ENCODE measurements at regions not wholly inside any gene's neighbourhood (a gene's known extent, or its start where the extent isn't known, plus 50 kb on each side); places are given as distances from the start of the nearest gene placed in this dataset.
"Not testable (repeated sequence)": the region's sequence is repeated elsewhere in the genome, so short reads cannot be mapped to it uniquely, and the experiment has no call there.

- TF ChIP-seq POLR2AphosphoS5 (IDR thresholded peaks at IDR 0.05), result no peak
- TF ChIP-seq CTCF (IDR thresholded peaks at IDR 0.05), result no peak
- no peak for TF ChIP-seq POLR2A (IDR thresholded peaks at IDR 0.05)
- no peak for TF ChIP-seq EP300 (IDR thresholded peaks at IDR 0.05)
- no peaks in the 10 kb centered on the region for H3K36me3 ChIP-seq
- no peak overlapping the region for H3K27ac ChIP-seq
- no peak for DNase-seq
- no peak for ATAC-seq (ENCODE audit: low FRiP score in 2 of 2)
- H3K27me3 ChIP-seq, result no peaks in the 10 kb centered on the region
- no peak overlapping the region for H3K4me3 ChIP-seq
- 80 to 85% methylated on average over 1 of the region's 1 CpG for WGBS, 2 donors
- H3K4me1 ChIP-seq, result no peaks in the 10 kb centered on the region
- H3K9me3 ChIP-seq, result no peaks in the 10 kb centered on the region
Measured at GRCh38 chr1:228887960-228888359, 152.7 kb downstream of the RHOU start.

GRCh38 chr1:228889289-228889688, 154.0 kb downstream of the RHOU start:
- no peak for TF ChIP-seq POLR2AphosphoS5 (IDR thresholded peaks at IDR 0.05)
- no peak for TF ChIP-seq CTCF (IDR thresholded peaks at IDR 0.05)
- DNase-seq (no peak), ATAC-seq (ENCODE audit: low FRiP score in 2 of 2) (no peak)
- H3K36me3 ChIP-seq, result no peaks in the 10 kb centered on the region
- WGBS, 2 donors, result 49 to 73% methylated on average over 2 of the region's 2 CpGs
- no peaks in the 10 kb centered on the region for H3K9me3 ChIP-seq
- H3K4me1 ChIP-seq, result no peaks in the 10 kb centered on the region
- H3K27me3 ChIP-seq, result no peaks in the 10 kb centered on the region
- no peak overlapping the region for H3K27ac ChIP-seq
- no peak overlapping the region for H3K4me3 ChIP-seq

- WGBS, 2 donors, result 92 to 95% methylated on average over 12 to 16 of the region's 16 CpGs
- TF ChIP-seq POLR2A (IDR thresholded peaks at IDR 0.05) (no peak), CTCF (IDR thresholded peaks at IDR 0.05) (no peak), EP300 (IDR thresholded peaks at IDR 0.05) (no peak), POLR2AphosphoS5 (IDR thresholded peaks at IDR 0.05) (no peak)
Measured at GRCh38 chr1:228891272-228892034, 156.2 kb downstream of the RHOU start.

GRCh38 chr1:228892200-228892599, 156.9 kb downstream of the RHOU start:
- H3K36me3 ChIP-seq; H3K27ac ChIP-seq; H3K4me1 ChIP-seq; H3K27me3 ChIP-seq; H3K4me3 ChIP-seq; DNase-seq; ATAC-seq (ENCODE audit: low FRiP score in 2 of 2); H3K9me3 ChIP-seq: not testable (repeated sequence)
- WGBS, 2 donors, result 100% methylated on average over 3 of the region's 4 CpGs; no CpG with 5 or more reads in 1 of the 2 donors

More at GRCh38 chr1:228891272-228892034, 156.2 kb downstream of the RHOU start:
- Histone ChIP-seq H3K27ac (no peak overlapping the region), H3K36me3 (no peaks in the 10 kb centered on the region), H3K9me3 (no peaks in the 10 kb centered on the region), H3K27me3 (no peaks in the 10 kb centered on the region), H3K4me3 (no peak overlapping the region), H3K4me1 (no peaks in the 10 kb centered on the region)
- ATAC-seq (ENCODE audit: low FRiP score in 2 of 2), result no peak
- DNase-seq, result no peak

GRCh38 chr1:228894442-228894989, 159.2 kb downstream of the RHOU start:
- no peak for ATAC-seq (ENCODE audit: low FRiP score in 2 of 2)
- WGBS, 2 donors, result 80 to 88% methylated on average over 8 to 10 of the region's 10 CpGs
- no peaks in the 10 kb centered on the region for H3K9me3 ChIP-seq
- peaks cover 3 to 8% (median 6%) of the 10 kb centered on the region in 4 donors for H3K4me1 ChIP-seq
- H3K27me3 ChIP-seq, result no peaks in the 10 kb centered on the region
- TF ChIP-seq CTCF (IDR thresholded peaks at IDR 0.05) (no peak), POLR2A (IDR thresholded peaks at IDR 0.05) (no peak), POLR2AphosphoS5 (IDR thresholded peaks at IDR 0.05) (no peak), EP300 (IDR thresholded peaks at IDR 0.05) (no peak)
- no peak overlapping the region for H3K27ac ChIP-seq
- DNase-seq, result no peak
- no peak overlapping the region for H3K4me3 ChIP-seq
- H3K36me3 ChIP-seq, result no peaks in the 10 kb centered on the region

Measured in upper lobe of left lung (tissue), 6 donors.